B cell (primary cell): ENCODE measurements at regions not wholly inside any gene's neighbourhood (a gene's known extent, or its start where the extent isn't known, plus 50 kb on each side); places are given as distances from the start of the nearest gene placed in this dataset.
"Not testable (repeated sequence)": the region's sequence is repeated elsewhere in the genome, so short reads cannot be mapped to it uniquely, and the experiment has no call there.

ENCODE experiments used
- ATAC-seq: fragments of 200-7000 bp; cut with Tn5 transposase; one replicate; pipeline ENCODE4 v1.10.0; 2021; ENCODE audit warnings: low read depth, mild to moderate bottlenecking, moderate number of reproducible peaks, moderate library complexity
- CTCF ChIA-PET: fragments of 350-600 bp; sonication (Branson Sonifier 250); formaldehyde crosslinking; loops from one replicate; lab custom pipeline; 2021; ENCODE audit warnings: antibody characterized with exemption, inconsistent platforms; lab: Charles Lee
- POLR2A ChIA-PET: fragments of 350-600 bp; sonication (Branson Sonifier 250); formaldehyde crosslinking; loops from one replicate; lab custom pipeline; 2021; ENCODE audit warnings: antibody characterized with exemption; lab: Charles Lee
- DNase-seq: peaks from one replicate; pipeline ENCODE4 v3.0.0; 2013
- H2AFZ ChIP-seq: 2 replicates; pipeline ENCODE4 v1.6.1; 2012; ENCODE audit warnings: mild to moderate bottlenecking, low read depth, low read length; ENCODE audit not compliant: insufficient read depth, poor library complexity, severe bottlenecking
- H3K27ac ChIP-seq, 2 donors: 1 replicate in 1 of 2; 2 replicates in 1 of 2; pipeline ENCODE4 v1.5.1; 2012 to 2013; ENCODE audit warnings: low read length in 2 of 2, mild to moderate bottlenecking in 2 of 2, moderate library complexity in 1 of 2
- H3K27me3 ChIP-seq, 4 experiments: fragments of 200-600 bp in 1 of 4; sonication (generic) in 1 of 4; replicated peaks in 1 of 4; 1 replicate in 2 of 4; 2 replicates in 2 of 4; pipeline versions ENCODE4 v1.6.1 to v1.7.0; 2013 to 2016; ENCODE audit warnings: low read length in 3 of 4, mild to moderate bottlenecking in 2 of 4, mixed read lengths in 1 of 4, moderate library complexity in 1 of 4; ENCODE audit not compliant: insufficient read depth in 4 of 4, control insufficient read depth in 3 of 4; ENCODE audit errors: control extremely low read depth in 1 of 4
- H3K36me3 ChIP-seq, 2 experiments: replicated peaks in 1 of 2; 1 replicate in 1 of 2; 2 replicates in 1 of 2; pipeline versions ENCODE4 v1.6.1 to v1.7.1; 2013; ENCODE audit warnings: low read length in 1 of 2; ENCODE audit not compliant: insufficient read depth in 2 of 2, control insufficient read depth in 1 of 2; ENCODE audit errors: control extremely low read depth in 1 of 2, extremely low read depth in 1 of 2
- H3K4me1 ChIP-seq, 2 donors: fragments of 200-600 bp in 1 of 2; sonication (generic) in 1 of 2; 1 replicate in 1 of 2; 2 replicates in 1 of 2; pipeline versions ENCODE4 v1.5.1 to v1.6.1; 2013 to 2017; ENCODE audit warnings: low read length in 2 of 2; ENCODE audit not compliant: control insufficient read depth in 2 of 2, insufficient read depth in 2 of 2
- H3K4me2 ChIP-seq: replicated peaks from 2 replicates; pipeline ENCODE3; 2012; ENCODE audit warnings: mild to moderate bottlenecking, low read depth, low read length; ENCODE audit not compliant: poor library complexity, severe bottlenecking
- H3K4me3 ChIP-seq, 5 experiments: fragments of 200-600 bp in 1 of 5; sonication (generic) in 1 of 5; 1 replicate in 3 of 5; 2 replicates in 2 of 5; pipeline versions ENCODE4 v1.5.1 to v1.7.0; 2011 to 2016; ENCODE audit warnings: low read length in 4 of 5, mild to moderate bottlenecking in 4 of 5, low read depth in 2 of 5, control low read depth in 1 of 5, moderate library complexity in 1 of 5; ENCODE audit not compliant: insufficient read depth in 1 of 5; ENCODE audit errors: control extremely low read depth in 1 of 5, extremely low read depth in 1 of 5
- H3K79me2 ChIP-seq: fragments of 200-600 bp; sonication (generic); one replicate; pipeline ENCODE4 v1.6.0; 2016; ENCODE audit warnings: low read length; ENCODE audit not compliant: control insufficient read depth, insufficient read depth
- H3K9ac ChIP-seq: fragments of 200-600 bp; sonication (generic); 2 replicates; pipeline ENCODE4 v1.6.1; 2017; ENCODE audit warnings: mild to moderate bottlenecking, low read length, moderate library complexity
- H3K9me3 ChIP-seq, 3 donors: one replicate each; pipeline versions ENCODE4 v1.6.1 to v1.7.1; 2013; ENCODE audit warnings: low read length in 2 of 3; ENCODE audit not compliant: control insufficient read depth in 2 of 3, insufficient read depth in 1 of 3; ENCODE audit errors: control extremely low read depth in 1 of 3
- H4K20me1 ChIP-seq: 2 replicates; pipeline ENCODE4 v1.6.0; 2012; ENCODE audit warnings: mild to moderate bottlenecking, low read length; ENCODE audit not compliant: insufficient read depth, control insufficient read depth, poor library complexity, severe bottlenecking
- H3K27ac Mint-ChIP-seq: one replicate; pipeline ENCODE4 v1.8.0; 2021; ENCODE audit warnings: mixed read lengths
- H3K27me3 Mint-ChIP-seq: one replicate; pipeline ENCODE4 v1.8.0; 2021; ENCODE audit warnings: mixed read lengths
- H3K4me1 Mint-ChIP-seq: one replicate; pipeline ENCODE4 v1.8.0; 2021; ENCODE audit warnings: mixed read lengths
- H3K4me3 Mint-ChIP-seq: one replicate; pipeline ENCODE4 v1.8.0; 2021; ENCODE audit warnings: mixed read lengths
- H3K9me3 Mint-ChIP-seq: one replicate; pipeline ENCODE4 v1.8.0; 2022; ENCODE audit warnings: mixed read lengths; ENCODE audit not compliant: insufficient read depth
- EZH2 ChIP-seq: IDR thresholded peaks from 2 replicates; pipeline ENCODE4 v1.6.1; 2012; ENCODE audit warnings: borderline replicate concordance, low read depth, mild to moderate bottlenecking, moderate library complexity, low read length; ENCODE audit not compliant: insufficient read depth, poor library complexity, severe bottlenecking
- WGBS: methylation state at CpG from one replicate; pipeline ENCODE4 v1.1.5; 2013; ENCODE audit warnings: missing lambda C conversion rate; ENCODE audit not compliant: insufficient coverage; 5-methylcytosine and 5-hydroxymethylcytosine counted together
- intact Hi-C: fragments of 100-400 bp; cut with micrococcal nuclease; formaldehyde crosslinking; loops from one replicate; pipeline ENCODE4 v1.10.0; 2022
- TF ChIP-seq, protein P1 (sequence below): fragments of 200-600 bp; IDR thresholded peaks from one replicate; pipeline ENCODE4 v1.8.0; 2022; ENCODE audit warnings: antibody characterized with exemption, mild to moderate bottlenecking

DNA sequence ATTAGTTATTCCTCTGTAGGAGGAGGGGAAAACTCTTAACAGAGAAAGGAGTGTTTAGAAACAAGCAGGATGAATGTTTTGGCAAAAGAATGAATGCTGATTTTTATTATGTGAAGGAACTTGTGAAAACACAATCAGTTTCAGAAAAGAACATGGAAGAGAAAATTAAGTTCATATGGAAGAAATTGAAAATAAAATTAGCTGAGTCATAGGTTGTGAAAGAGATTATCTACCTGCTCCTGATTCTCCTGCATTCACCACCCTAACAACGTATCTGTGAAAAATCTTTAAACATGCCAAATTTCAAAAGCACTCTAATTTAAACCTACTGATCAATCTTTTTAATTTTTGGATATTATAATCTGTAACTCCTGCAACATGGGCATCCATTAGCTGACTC lies 227.3 kb upstream of the RSPO3 start:
- no peaks in the 10 kb centered on the region for H3K79me2 ChIP-seq
- Mint-ChIP-seq H3K27me3 (no peaks in the 10 kb centered on the region), H3K9me3 (no peaks in the 10 kb centered on the region), H3K4me1 (no peaks in the 10 kb centered on the region), H3K4me3 (no peak overlapping the region), H3K27ac (no peak overlapping the region)
- no peaks in the 10 kb centered on the region for H3K27me3 ChIP-seq
- no peak for TF ChIP-seq EZH2
- TF ChIP-seq, protein P1, sequence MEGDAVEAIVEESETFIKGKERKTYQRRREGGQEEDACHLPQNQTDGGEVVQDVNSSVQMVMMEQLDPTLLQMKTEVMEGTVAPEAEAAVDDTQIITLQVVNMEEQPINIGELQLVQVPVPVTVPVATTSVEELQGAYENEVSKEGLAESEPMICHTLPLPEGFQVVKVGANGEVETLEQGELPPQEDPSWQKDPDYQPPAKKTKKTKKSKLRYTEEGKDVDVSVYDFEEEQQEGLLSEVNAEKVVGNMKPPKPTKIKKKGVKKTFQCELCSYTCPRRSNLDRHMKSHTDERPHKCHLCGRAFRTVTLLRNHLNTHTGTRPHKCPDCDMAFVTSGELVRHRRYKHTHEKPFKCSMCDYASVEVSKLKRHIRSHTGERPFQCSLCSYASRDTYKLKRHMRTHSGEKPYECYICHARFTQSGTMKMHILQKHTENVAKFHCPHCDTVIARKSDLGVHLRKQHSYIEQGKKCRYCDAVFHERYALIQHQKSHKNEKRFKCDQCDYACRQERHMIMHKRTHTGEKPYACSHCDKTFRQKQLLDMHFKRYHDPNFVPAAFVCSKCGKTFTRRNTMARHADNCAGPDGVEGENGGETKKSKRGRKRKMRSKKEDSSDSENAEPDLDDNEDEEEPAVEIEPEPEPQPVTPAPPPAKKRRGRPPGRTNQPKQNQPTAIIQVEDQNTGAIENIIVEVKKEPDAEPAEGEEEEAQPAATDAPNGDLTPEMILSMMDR = no peak
- H3K9ac ChIP-seq = no peak overlapping the region
- H4K20me1 ChIP-seq = no peaks in the 10 kb centered on the region
- no peak overlapping the region for H3K4me2 ChIP-seq
- peaks cover 0 to 7% (median 0%) of the 10 kb centered on the region in 3 donors for H3K9me3 ChIP-seq
- no CpG with 5 or more reads among the region's 1 CpG for WGBS
- no peaks in the 10 kb centered on the region for H3K36me3 ChIP-seq
- H3K4me3 ChIP-seq = no peak overlapping the region
- DNase-seq (no peak), ATAC-seq (no peak)
- no peak overlapping the region for H2AFZ ChIP-seq
- H3K27ac ChIP-seq = no peak overlapping the region
- H3K4me1 ChIP-seq = no peaks in the 10 kb centered on the region
- intact Hi-C loops = no loop called here
- POLR2A ChIA-PET = no interaction called here
- CTCF ChIA-PET = no interaction called here

DNA sequence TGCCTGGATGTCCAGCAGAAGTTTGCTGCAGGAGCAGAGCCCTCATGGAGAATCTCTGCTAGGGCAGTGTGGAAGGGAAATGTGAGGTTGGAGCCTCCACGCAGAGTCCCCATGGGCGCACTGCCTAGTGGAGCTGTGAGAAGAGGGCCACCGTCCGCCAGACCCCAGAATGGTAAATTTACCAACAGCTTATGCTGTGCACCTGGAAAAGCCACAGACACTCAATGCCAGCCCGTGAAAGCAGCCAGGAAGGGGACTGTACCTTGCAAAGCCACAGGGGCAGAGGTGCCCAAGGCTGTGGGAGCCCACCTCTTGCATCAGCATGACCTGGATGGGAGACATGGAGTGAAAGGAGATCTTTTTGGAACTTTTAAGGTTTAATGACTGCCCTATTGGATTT lies 225.6 kb upstream of the RSPO3 start:
- H4K20me1 ChIP-seq, H3K4me1 ChIP-seq, POLR2A ChIA-PET, CTCF ChIA-PET, H3K79me2 ChIP-seq, ATAC-seq, H3K27ac Mint-ChIP-seq, H3K4me3 Mint-ChIP-seq, H3K36me3 ChIP-seq, H2AFZ ChIP-seq, H3K9ac ChIP-seq, H3K9me3 Mint-ChIP-seq, H3K27ac ChIP-seq, H3K4me3 ChIP-seq, H3K4me2 ChIP-seq, H3K9me3 ChIP-seq, H3K27me3 ChIP-seq, intact Hi-C loops, H3K4me1 Mint-ChIP-seq, H3K27me3 Mint-ChIP-seq, DNase-seq: not testable (repeated sequence)
- 82% methylated on average over 5 of the region's 5 CpGs for WGBS
